ENCODE measurements at regions not wholly inside any gene's neighbourhood (a gene's known extent, or its start where the extent isn't known, plus 50 kb on each side); places are given as distances from the start of the nearest gene placed in this dataset.

DNA sequence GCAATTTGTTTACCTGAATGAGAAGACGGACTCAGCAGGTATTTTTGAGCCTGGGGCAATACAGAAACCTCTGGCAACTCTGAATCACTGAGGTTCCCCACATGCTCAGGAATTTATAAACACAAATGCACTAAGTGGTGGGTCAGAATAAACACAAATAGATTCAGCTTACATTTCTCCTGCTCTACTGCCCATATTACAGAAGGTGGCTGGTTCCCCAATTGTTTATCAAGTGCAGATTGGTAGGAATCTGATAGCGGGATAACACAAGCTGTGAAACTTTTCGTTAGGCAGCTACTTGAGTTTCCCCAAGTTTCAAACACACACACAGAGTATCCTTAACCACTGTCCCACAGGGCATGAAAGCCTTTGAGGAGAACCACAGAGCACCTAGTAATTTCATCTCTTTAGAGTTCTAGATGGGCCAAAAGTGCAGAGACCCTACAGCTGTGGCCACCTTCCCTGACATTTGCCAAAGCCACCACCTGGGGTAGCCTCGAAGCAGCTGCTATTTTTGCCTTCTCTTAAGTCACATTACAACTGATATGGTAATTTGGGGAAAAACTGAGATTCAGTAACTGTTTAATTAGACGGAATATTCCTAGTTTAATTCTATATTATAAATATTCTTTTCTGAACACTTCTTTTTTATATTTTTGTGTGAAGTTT, 204.2 kb upstream of the PTCHD4 start:
- TF ChIP-seq, protein P1, sequence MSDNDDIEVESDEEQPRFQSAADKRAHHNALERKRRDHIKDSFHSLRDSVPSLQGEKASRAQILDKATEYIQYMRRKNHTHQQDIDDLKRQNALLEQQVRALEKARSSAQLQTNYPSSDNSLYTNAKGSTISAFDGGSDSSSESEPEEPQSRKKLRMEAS (IDR thresholded peaks at IDR 0.05), result no peak
- TF ChIP-seq YY1 (IDR thresholded peaks at IDR 0.05; ENCODE audit: low read depth), result no peak
- TF ChIP-seq EP300 (IDR thresholded peaks at IDR 0.05; ENCODE audit: borderline replicate concordance), result no peak
- TF ChIP-seq, protein P2, sequence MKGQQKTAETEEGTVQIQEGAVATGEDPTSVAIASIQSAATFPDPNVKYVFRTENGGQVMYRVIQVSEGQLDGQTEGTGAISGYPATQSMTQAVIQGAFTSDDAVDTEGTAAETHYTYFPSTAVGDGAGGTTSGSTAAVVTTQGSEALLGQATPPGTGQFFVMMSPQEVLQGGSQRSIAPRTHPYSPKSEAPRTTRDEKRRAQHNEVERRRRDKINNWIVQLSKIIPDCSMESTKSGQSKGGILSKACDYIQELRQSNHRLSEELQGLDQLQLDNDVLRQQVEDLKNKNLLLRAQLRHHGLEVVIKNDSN (IDR thresholded peaks at IDR 0.05), result no peak
- no peak for TF ChIP-seq CREB1 (IDR thresholded peaks at IDR 0.05; ENCODE audit: low read depth)
- TF ChIP-seq RAD21 (IDR thresholded peaks at IDR 0.05; ENCODE audit: low read depth), result no peak
- no peak for TF ChIP-seq CEBPB (IDR thresholded peaks at IDR 0.05)
- TF ChIP-seq TAF1 (IDR thresholded peaks at IDR 0.05; ENCODE audit: low read depth), result no peak
- no peak for TF ChIP-seq NFIC (IDR thresholded peaks at IDR 0.05)
- TF ChIP-seq, protein P3, sequence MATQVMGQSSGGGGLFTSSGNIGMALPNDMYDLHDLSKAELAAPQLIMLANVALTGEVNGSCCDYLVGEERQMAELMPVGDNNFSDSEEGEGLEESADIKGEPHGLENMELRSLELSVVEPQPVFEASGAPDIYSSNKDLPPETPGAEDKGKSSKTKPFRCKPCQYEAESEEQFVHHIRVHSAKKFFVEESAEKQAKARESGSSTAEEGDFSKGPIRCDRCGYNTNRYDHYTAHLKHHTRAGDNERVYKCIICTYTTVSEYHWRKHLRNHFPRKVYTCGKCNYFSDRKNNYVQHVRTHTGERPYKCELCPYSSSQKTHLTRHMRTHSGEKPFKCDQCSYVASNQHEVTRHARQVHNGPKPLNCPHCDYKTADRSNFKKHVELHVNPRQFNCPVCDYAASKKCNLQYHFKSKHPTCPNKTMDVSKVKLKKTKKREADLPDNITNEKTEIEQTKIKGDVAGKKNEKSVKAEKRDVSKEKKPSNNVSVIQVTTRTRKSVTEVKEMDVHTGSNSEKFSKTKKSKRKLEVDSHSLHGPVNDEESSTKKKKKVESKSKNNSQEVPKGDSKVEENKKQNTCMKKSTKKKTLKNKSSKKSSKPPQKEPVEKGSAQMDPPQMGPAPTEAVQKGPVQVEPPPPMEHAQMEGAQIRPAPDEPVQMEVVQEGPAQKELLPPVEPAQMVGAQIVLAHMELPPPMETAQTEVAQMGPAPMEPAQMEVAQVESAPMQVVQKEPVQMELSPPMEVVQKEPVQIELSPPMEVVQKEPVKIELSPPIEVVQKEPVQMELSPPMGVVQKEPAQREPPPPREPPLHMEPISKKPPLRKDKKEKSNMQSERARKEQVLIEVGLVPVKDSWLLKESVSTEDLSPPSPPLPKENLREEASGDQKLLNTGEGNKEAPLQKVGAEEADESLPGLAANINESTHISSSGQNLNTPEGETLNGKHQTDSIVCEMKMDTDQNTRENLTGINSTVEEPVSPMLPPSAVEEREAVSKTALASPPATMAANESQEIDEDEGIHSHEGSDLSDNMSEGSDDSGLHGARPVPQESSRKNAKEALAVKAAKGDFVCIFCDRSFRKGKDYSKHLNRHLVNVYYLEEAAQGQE (IDR thresholded peaks at IDR 0.05; ENCODE audit: low read depth), result no peak

Data from Ishikawa (cell line).